GM18508 (cell line): ENCODE measurements at regions not wholly inside any gene's neighbourhood (a gene's known extent, or its start where the extent isn't known, plus 50 kb on each side); places are given as distances from the start of the nearest gene placed in this dataset.
"Not testable (repeated sequence)": the region's sequence is repeated elsewhere in the genome, so short reads cannot be mapped to it uniquely, and the experiment has no call there.

Experiments
- ATAC-seq: cut with Tn5 transposase; IDR thresholded peaks from one replicate; pipeline ENCODE4 v1.9.1; 2021; ENCODE audit warnings: moderate number of reproducible peaks; ENCODE audit not compliant: insufficient read depth, unreplicated experiment

- ATAC-seq, result no peak
Measured at GRCh38 chr1:29415861-29416260, 179.5 kb downstream of the PTPRU start.

GRCh38 chr1:29415156-29415830 is 179.0 kb downstream of the PTPRU start:
- no peak for ATAC-seq

- ATAC-seq, result no peak
Measured at GRCh38 chr1:29414086-29414485, 177.8 kb downstream of the PTPRU start.

GRCh38 chr1:29413661-29414060 is 177.3 kb downstream of the PTPRU start:
- ATAC-seq, result no peak

- no peak for ATAC-seq
Measured at GRCh38 chr1:29412591-29412990, 176.3 kb downstream of the PTPRU start.

GRCh38 chr1:29410476-29410875 is 174.2 kb downstream of the PTPRU start:
- ATAC-seq, result no peak

- no peak for ATAC-seq
Measured at GRCh38 chr1:29409616-29410015, 173.3 kb downstream of the PTPRU start.

- no peak for ATAC-seq
Measured at GRCh38 chr1:29408831-29409605, 172.7 kb downstream of the PTPRU start.

GRCh38 chr1:29406814-29407213 is 170.5 kb downstream of the PTPRU start:
- no peak for ATAC-seq

GRCh38 chr1:29400203-29400602 is 163.9 kb downstream of the PTPRU start:
- not testable (repeated sequence) for ATAC-seq

- no peak for ATAC-seq
Measured at GRCh38 chr1:29399465-29399864, 163.1 kb downstream of the PTPRU start.

GRCh38 chr1:29398431-29398830 is 162.1 kb downstream of the PTPRU start:
- no peak for ATAC-seq

GRCh38 chr1:29397981-29398380 is 161.7 kb downstream of the PTPRU start:
- no peak for ATAC-seq

- no peak for ATAC-seq
Measured at GRCh38 chr1:29397256-29397590, 160.9 kb downstream of the PTPRU start.

GRCh38 chr1:29396438-29397255 is 160.3 kb downstream of the PTPRU start:
- no peak for ATAC-seq

GRCh38 chr1:29395736-29396437 is 159.6 kb downstream of the PTPRU start:
- no peak for ATAC-seq

GRCh38 chr1:29394521-29395225 is 158.4 kb downstream of the PTPRU start:
- ATAC-seq, result no peak

GRCh38 chr1:29393451-29393826 is 157.1 kb downstream of the PTPRU start:
- no peak for ATAC-seq

- no peak for ATAC-seq
Measured at GRCh38 chr1:29392486-29393450, 156.4 kb downstream of the PTPRU start.
